ENCODE measurements at regions not wholly inside any gene's neighbourhood (a gene's known extent, or its start where the extent isn't known, plus 50 kb on each side); places are given as distances from the start of the nearest gene placed in this dataset.

- H3K4me3 ChIP-seq: no peak overlapping the region
- peaks cover 0 to 21% (median 5%) of the 10 kb centered on the region in 9 donors for H3K4me1 ChIP-seq
- H3K9me3 ChIP-seq: no peaks in the 10 kb centered on the region
- WGBS, 2 donors: 14 to 16% methylated on average over 3 of the region's 3 CpGs
- TF ChIP-seq, protein P1, sequence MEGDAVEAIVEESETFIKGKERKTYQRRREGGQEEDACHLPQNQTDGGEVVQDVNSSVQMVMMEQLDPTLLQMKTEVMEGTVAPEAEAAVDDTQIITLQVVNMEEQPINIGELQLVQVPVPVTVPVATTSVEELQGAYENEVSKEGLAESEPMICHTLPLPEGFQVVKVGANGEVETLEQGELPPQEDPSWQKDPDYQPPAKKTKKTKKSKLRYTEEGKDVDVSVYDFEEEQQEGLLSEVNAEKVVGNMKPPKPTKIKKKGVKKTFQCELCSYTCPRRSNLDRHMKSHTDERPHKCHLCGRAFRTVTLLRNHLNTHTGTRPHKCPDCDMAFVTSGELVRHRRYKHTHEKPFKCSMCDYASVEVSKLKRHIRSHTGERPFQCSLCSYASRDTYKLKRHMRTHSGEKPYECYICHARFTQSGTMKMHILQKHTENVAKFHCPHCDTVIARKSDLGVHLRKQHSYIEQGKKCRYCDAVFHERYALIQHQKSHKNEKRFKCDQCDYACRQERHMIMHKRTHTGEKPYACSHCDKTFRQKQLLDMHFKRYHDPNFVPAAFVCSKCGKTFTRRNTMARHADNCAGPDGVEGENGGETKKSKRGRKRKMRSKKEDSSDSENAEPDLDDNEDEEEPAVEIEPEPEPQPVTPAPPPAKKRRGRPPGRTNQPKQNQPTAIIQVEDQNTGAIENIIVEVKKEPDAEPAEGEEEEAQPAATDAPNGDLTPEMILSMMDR (IDR thresholded peaks at IDR 0.05): no peak
- DNase-seq (peak; percentile 17 to 23), ATAC-seq (peak in 3 of 8 donors; percentile 49 to 63 (median 51))
- H3K36me3 ChIP-seq: no peaks in the 10 kb centered on the region
- no peaks in the 10 kb centered on the region for H3K27me3 ChIP-seq
- no peak overlapping the region for H3K27ac ChIP-seq
- intact Hi-C loops (cut with DNase I): no loop called here
Observed at GRCh38 chr4:23237771-23238170, 545.0 kb downstream of the GBA3 start.

DNA sequence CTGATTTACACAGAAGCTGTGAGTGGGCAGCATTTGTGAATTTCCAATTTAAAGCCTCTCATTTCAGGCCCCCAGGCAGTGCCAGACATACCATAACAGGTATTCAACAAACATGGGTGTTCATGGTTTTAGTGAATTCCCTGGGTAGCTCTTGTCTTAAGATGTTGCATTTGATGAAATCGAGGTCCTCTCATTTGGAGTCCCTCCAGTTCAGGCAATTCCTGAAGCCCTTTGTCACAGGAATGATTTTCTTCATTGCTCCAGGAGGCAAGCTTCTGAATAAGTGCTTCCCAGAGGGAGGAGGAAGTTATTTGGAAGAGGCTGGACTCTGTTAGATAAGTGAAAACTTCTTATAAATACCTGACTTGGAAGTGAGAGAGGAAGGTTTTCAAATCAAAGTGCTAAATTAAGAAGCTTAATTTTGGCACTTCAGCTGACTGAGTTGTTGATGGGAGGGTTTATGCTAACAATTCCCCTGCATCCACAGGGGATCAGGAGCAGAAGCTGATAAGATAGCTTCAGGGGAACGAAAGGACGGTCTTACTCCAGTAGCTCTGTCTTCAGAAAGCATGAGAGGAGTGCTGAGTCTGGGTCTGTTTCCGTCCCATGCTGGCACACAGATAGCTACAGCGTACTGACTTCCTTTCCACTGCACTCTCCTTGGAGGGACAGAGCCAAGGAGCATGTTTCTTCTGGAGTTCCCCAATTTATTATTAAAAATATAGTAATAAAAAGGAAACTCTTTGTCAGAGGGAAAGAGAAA is 543.1 kb downstream of the GBA3 start:
- ATAC-seq (peak in 3 of 8 donors; percentile 35 to 52 (median 47)), DNase-seq (no peak)
- intact Hi-C loops (cut with DNase I): no loop called here
- 9 to 12% methylated on average over 5 of the region's 5 CpGs for WGBS, 2 donors
- H3K27ac ChIP-seq: no peak overlapping the region
- no peaks in the 10 kb centered on the region for H3K9me3 ChIP-seq
- peaks cover 0 to 21% (median 5%) of the 10 kb centered on the region in 9 donors for H3K4me1 ChIP-seq
- TF ChIP-seq, protein P1 (IDR thresholded peaks at IDR 0.05): no peak
- H3K27me3 ChIP-seq: no peaks in the 10 kb centered on the region
- H3K36me3 ChIP-seq: no peaks in the 10 kb centered on the region
- H3K4me3 ChIP-seq: peak overlapping the region in 2 of 10 donors; percentile 13 to 19

- Histone ChIP-seq H3K27me3 (no peaks in the 10 kb centered on the region), H3K9me3 (no peaks in the 10 kb centered on the region), H3K4me1 (peaks cover 0 to 21% (median 5%) of the 10 kb centered on the region in 9 donors), H3K4me3 (no peak overlapping the region), H3K27ac (no peak overlapping the region), H3K36me3 (no peaks in the 10 kb centered on the region)
- intact Hi-C loops (cut with DNase I): no loop called here
- ATAC-seq (no peak), DNase-seq (no peak)
- TF ChIP-seq, protein P1 (IDR thresholded peaks at IDR 0.05): no peak
- 86 to 89% methylated on average over 4 of the region's 4 CpGs for WGBS, 2 donors
Observed at GRCh38 chr4:23234716-23235115, 542.0 kb downstream of the GBA3 start.

DNA sequence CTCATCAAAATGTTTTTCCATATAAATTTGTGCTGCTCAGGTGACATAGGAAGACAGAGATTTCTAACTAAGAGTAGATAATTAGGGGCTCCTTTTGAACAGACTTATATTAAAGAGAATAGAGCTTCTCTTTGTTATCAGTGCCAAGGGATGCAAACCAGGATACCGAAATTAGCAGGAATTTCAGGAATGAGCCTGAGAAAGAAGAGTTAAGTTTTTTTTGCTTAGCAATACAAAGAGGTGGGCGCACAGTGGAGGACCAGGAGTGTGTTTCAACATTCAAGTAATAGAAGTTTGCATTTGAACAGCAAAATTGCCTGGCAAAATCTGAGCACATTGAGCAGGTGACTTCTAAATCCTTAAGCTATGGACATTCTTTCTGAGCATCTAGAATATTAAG is 541.3 kb downstream of the GBA3 start:
- Histone ChIP-seq H3K9me3 (no peaks in the 10 kb centered on the region), H3K27me3 (no peaks in the 10 kb centered on the region), H3K36me3 (no peaks in the 10 kb centered on the region), H3K4me1 (peaks cover 0 to 21% (median 5%) of the 10 kb centered on the region in 9 donors), H3K4me3 (no peak overlapping the region), H3K27ac (no peak overlapping the region)
- TF ChIP-seq, protein P1 (IDR thresholded peaks at IDR 0.05): no peak
- intact Hi-C loops (cut with DNase I): no loop called here
- WGBS, 2 donors: 45 to 57% methylated on average over 2 of the region's 2 CpGs
- ATAC-seq: no peak
- DNase-seq: no peak
